ENCODE measurements at regions not wholly inside any gene's neighbourhood (a gene's known extent, or its start where the extent isn't known, plus 50 kb on each side); places are given as distances from the start of the nearest gene placed in this dataset.

- no peak for DNase-seq (ENCODE audit: extremely low read depth, low read depth)
- TF ChIP-seq CTCF (IDR thresholded peaks at IDR 0.05; ENCODE audit: low read depth, low read length) = no peak
Observed at GRCh38 chr3:56896357-56896756, 94.6 kb upstream of the ARHGEF3 start.

GRCh38 chr3:56894881-56895431 lies 93.2 kb upstream of the ARHGEF3 start:
- DNase-seq (ENCODE audit: extremely low read depth, low read depth) = no peak
- TF ChIP-seq CTCF (IDR thresholded peaks at IDR 0.05; ENCODE audit: low read depth, low read length) = no peak

- no peak for TF ChIP-seq CTCF (IDR thresholded peaks at IDR 0.05; ENCODE audit: low read depth, low read length)
Observed at GRCh38 chr3:56890448-56891091, 88.8 kb upstream of the ARHGEF3 start.

DNA sequence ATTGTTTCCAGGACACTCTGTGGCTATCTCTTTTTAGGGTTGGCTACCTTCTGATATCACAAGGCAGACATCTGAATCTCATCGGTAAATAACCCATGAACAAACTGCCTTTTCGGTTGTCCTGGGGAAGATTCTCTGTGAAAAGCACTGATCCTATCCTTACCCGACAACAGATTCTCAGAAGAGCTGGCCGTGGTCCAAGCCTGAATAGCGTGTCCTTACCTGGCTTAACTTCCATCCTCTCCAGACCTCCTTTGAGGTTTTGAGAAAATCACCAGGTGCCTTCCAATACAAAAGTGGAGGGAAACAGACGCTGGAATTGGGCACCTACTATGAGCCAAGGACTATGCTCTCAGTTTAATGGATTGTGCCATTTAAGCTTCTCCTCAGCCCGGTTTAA lies 87.4 kb upstream of the ARHGEF3 start:
- no peak for TF ChIP-seq CTCF (IDR thresholded peaks at IDR 0.05; ENCODE audit: low read depth, low read length)

More at GRCh38 chr3:56890448-56891091, 88.8 kb upstream of the ARHGEF3 start:
- no peak for DNase-seq (ENCODE audit: extremely low read depth, low read depth)

DNA sequence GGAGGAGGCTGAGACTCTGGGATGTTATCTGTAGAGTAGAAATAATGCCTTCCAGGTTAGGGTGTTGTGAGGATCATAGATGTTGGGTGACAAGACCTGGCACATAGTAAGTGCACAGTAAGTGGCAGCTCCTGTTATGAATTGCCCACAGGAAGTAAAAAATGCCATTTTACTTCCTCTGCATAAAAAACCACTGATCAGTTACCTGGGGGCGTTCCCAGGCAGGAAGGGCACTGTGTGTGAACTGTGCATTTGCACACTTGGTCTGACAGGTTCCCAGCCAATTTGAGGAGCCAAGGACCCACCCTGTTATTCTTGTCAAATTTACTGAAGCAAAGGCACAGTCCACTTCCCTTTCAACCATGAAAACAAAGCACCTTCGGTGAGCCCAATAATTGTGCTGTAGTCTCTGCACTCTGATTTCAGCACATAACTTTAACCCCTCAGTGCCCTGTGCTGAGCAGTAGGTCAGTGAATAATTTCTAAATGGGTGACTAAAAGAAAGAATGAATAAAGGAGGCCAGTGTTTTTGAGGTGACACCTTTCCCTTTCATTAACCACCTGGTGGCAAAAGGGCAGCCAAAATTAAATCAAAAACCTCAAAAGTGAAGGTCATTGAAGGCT lies 85.8 kb upstream of the ARHGEF3 start:
- no peak for DNase-seq (ENCODE audit: extremely low read depth, low read depth)
- TF ChIP-seq CTCF (IDR thresholded peaks at IDR 0.05; ENCODE audit: low read depth, low read length) = no peak

More for the DNA sequence above, 87.4 kb upstream of the ARHGEF3 start:
- no peak for DNase-seq (ENCODE audit: extremely low read depth, low read depth)

DNA sequence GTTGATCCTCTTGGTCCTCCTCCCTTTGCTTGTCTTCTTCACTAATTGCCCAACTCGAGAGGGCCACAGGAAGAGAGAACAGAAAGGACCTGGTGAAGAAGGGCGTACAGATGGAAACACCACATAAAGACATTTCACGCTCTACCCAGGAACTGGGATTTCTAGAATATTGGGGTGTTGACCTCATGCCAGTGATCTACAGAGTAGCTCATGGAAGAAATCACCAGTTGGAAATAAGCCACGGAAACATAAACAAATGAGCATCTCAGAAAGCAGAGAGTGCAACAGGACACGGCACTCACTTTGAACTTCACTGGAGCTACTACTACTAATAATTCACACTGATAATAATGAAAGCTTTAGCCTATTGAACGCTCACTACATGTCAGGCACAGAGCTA lies 84.6 kb upstream of the ARHGEF3 start:
- no peak for TF ChIP-seq CTCF (IDR thresholded peaks at IDR 0.05; ENCODE audit: low read depth, low read length)
- no peak for DNase-seq (ENCODE audit: extremely low read depth, low read depth)

DNA sequence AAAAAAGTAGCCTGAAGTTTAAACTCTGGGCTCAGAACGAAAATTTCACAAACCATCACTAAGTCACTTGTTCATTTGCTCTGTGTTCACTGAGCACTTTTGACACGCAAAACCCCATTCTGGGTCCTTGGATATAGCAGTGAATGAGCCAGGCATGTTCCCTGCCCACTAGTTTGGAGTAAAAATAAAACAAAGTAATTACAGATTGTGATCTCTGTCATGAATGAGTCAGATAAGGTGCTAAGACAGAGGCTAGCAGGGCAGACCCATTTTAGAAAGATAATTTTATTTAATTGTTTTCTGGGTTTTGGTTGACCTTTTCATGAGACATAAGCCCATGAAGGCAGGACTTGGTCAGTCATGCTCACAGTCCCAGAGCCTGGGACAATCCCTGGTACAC lies 84.1 kb upstream of the ARHGEF3 start:
- no peak for DNase-seq (ENCODE audit: extremely low read depth, low read depth)
- TF ChIP-seq CTCF (IDR thresholded peaks at IDR 0.05; ENCODE audit: low read depth, low read length) = no peak

All from AG09319 (cell line).